Neural progenitor cell (in vitro differentiated cells): ENCODE measurements at regions not wholly inside any gene's neighbourhood (a gene's known extent, or its start where the extent isn't known, plus 50 kb on each side); places are given as distances from the start of the nearest gene placed in this dataset.

Experiments used
- DNase-seq: peaks from one replicate; pipeline ENCODE4 v3.0.0-alpha.2; 2016; ENCODE audit warnings: low spot score
- H2AFZ ChIP-seq: fragments of 200-600 bp; sonication (generic); replicated peaks from 2 replicates; pipeline ENCODE4 v1.6.1; 2016; ENCODE audit warnings: antibody characterized with exemption
- H3F3A ChIP-seq: fragments of 200-600 bp; sonication (generic); 2 replicates; pipeline ENCODE4 v1.6.1; 2016; ENCODE audit warnings: antibody characterized with exemption, low read depth
- H3K27ac ChIP-seq: fragments of 200-600 bp; sonication (generic); 2 replicates; pipeline ENCODE4 v1.5.1; 2016; ENCODE audit warnings: mild to moderate bottlenecking
- H3K27me3 ChIP-seq: fragments of 200-600 bp; sonication (generic); 2 replicates; pipeline ENCODE4 v1.6.1; 2016; ENCODE audit warnings: mild to moderate bottlenecking, moderate library complexity
- H3K36me3 ChIP-seq: fragments of 200-600 bp; sonication (generic); 2 replicates; pipeline ENCODE4 v1.5.1; 2016
- H3K4me1 ChIP-seq: fragments of 200-600 bp; sonication (generic); 2 replicates; pipeline ENCODE4 v1.6.1; 2016; ENCODE audit warnings: mixed run types
- H3K4me2 ChIP-seq: fragments of 200-600 bp; sonication (generic); 2 replicates; pipeline ENCODE4 v1.6.1; 2016
- H3K4me3 ChIP-seq: fragments of 200-600 bp; sonication (generic); 2 replicates; pipeline ENCODE4 v1.5.1; 2016
- H3K79me2 ChIP-seq: fragments of 200-600 bp; sonication (generic); 2 replicates; pipeline ENCODE4 v1.6.1; 2016; ENCODE audit warnings: low read depth
- H3K9ac ChIP-seq: fragments of 200-600 bp; sonication (generic); 2 replicates; pipeline ENCODE4 v1.6.1; 2016
- H3K9me3 ChIP-seq: fragments of 200-600 bp; sonication (generic); 2 replicates; pipeline ENCODE4 v1.5.1; 2016; ENCODE audit warnings: low read depth
- H4K20me1 ChIP-seq: fragments of 200-600 bp; sonication (generic); 2 replicates; pipeline ENCODE4 v1.6.1; 2016; ENCODE audit warnings: low read depth
- H3K27ac Mint-ChIP-seq: 3 replicates; pipeline ENCODE4 v1.8.0; 2021; ENCODE audit warnings: mixed read lengths
- H3K27me3 Mint-ChIP-seq: 2 replicates; pipeline ENCODE4 v1.8.0; 2022; ENCODE audit warnings: low read depth, mild to moderate bottlenecking, inconsistent platforms, moderate library complexity, mixed read lengths; ENCODE audit not compliant: insufficient read depth
- H3K36me3 Mint-ChIP-seq: 3 replicates; pipeline ENCODE4 v1.8.0; 2021; ENCODE audit warnings: mixed read lengths
- H3K4me1 Mint-ChIP-seq: 3 replicates; pipeline ENCODE4 v1.8.0; 2021; ENCODE audit warnings: mixed read lengths
- H3K4me3 Mint-ChIP-seq: 3 replicates; pipeline ENCODE4 v1.8.0; 2021; ENCODE audit warnings: mild to moderate bottlenecking, moderate library complexity, mixed read lengths
- H3K9me3 Mint-ChIP-seq: 3 replicates; pipeline ENCODE4 v1.8.0; 2020; ENCODE audit warnings: mixed read lengths
- CTCF ChIP-seq: fragments of 200-600 bp; sonication (generic); IDR thresholded peaks from 2 replicates; pipeline ENCODE4 v1.5.1; 2017; ENCODE audit warnings: antibody characterized with exemption, mild to moderate bottlenecking
- EZH2 ChIP-seq: fragments of 200-600 bp; sonication (generic); IDR thresholded peaks from 2 replicates; pipeline ENCODE4 v1.6.1; 2017; ENCODE audit warnings: antibody characterized with exemption, mild to moderate bottlenecking, moderate library complexity
- EZH2phosphoT487 ChIP-seq: fragments of 200-600 bp; sonication (generic); IDR thresholded peaks from 2 replicates; pipeline ENCODE4 v1.6.1; 2017; ENCODE audit warnings: antibody characterized with exemption

GRCh38 chr5:35333366-35333765, 103.1 kb upstream of the PRLR start:
- Histone ChIP-seq H3K36me3 (no peaks in the 10 kb centered on the region), H3F3A (peaks cover 10% of the 10 kb centered on the region), H3K4me1 (peaks cover 14% of the 10 kb centered on the region), H3K9me3 (no peaks in the 10 kb centered on the region), H3K27me3 (no peaks in the 10 kb centered on the region), H3K27ac (no peak overlapping the region), H2AFZ (no peak overlapping the region), H3K9ac (no peak overlapping the region), H3K4me2 (no peak overlapping the region), H3K79me2 (no peaks in the 10 kb centered on the region), H4K20me1 (no peaks in the 10 kb centered on the region), H3K4me3 (no peak overlapping the region)
- no peak for TF ChIP-seq EZH2phosphoT487
- no peak for TF ChIP-seq EZH2
- no peak for TF ChIP-seq CTCF
- H3K36me3 Mint-ChIP-seq, result no peaks in the 10 kb centered on the region
- H3K9me3 Mint-ChIP-seq, result peaks cover 1% of the 10 kb centered on the region
- peaks cover 36% of the 10 kb centered on the region for H3K4me1 Mint-ChIP-seq
- no peak overlapping the region for H3K27ac Mint-ChIP-seq
- DNase-seq, result no peak
- peaks cover 2% of the 10 kb centered on the region for H3K27me3 Mint-ChIP-seq
- H3K4me3 Mint-ChIP-seq, result no peak overlapping the region

GRCh38 chr5:35331956-35332950, 102.0 kb upstream of the PRLR start:
- no peak overlapping the region for H2AFZ ChIP-seq
- H3K27me3 Mint-ChIP-seq, result peaks cover 2% of the 10 kb centered on the region
- DNase-seq, result no peak
- H3K4me1 Mint-ChIP-seq, result peaks cover 27% of the 10 kb centered on the region
- no peak overlapping the region for H3K4me2 ChIP-seq
- H3K27ac Mint-ChIP-seq, result no peak overlapping the region
- no peaks in the 10 kb centered on the region for H3K36me3 ChIP-seq
- peaks cover 5% of the 10 kb centered on the region for H3K4me1 ChIP-seq
- H3K4me3 ChIP-seq, result no peak overlapping the region
- TF ChIP-seq EZH2, result no peak
- TF ChIP-seq EZH2phosphoT487, result no peak
- no peak for TF ChIP-seq CTCF
- H3K4me3 Mint-ChIP-seq, result no peak overlapping the region
- no peak overlapping the region for H3K27ac ChIP-seq
- H3K9me3 Mint-ChIP-seq, result no peaks in the 10 kb centered on the region
- H3K79me2 ChIP-seq, result no peaks in the 10 kb centered on the region
- H4K20me1 ChIP-seq, result no peaks in the 10 kb centered on the region
- H3K9me3 ChIP-seq, result no peaks in the 10 kb centered on the region
- no peaks in the 10 kb centered on the region for H3F3A ChIP-seq
- H3K27me3 ChIP-seq, result no peaks in the 10 kb centered on the region
- H3K36me3 Mint-ChIP-seq, result no peaks in the 10 kb centered on the region
- no peak overlapping the region for H3K9ac ChIP-seq

- Histone ChIP-seq H2AFZ (no peak overlapping the region), H3K4me2 (no peak overlapping the region), H3K9ac (no peak overlapping the region), H3K36me3 (no peaks in the 10 kb centered on the region), H3K4me3 (no peak overlapping the region), H3K79me2 (no peaks in the 10 kb centered on the region), H4K20me1 (no peaks in the 10 kb centered on the region), H3K27ac (no peak overlapping the region), H3F3A (no peaks in the 10 kb centered on the region), H3K27me3 (no peaks in the 10 kb centered on the region), H3K4me1 (no peaks in the 10 kb centered on the region), H3K9me3 (no peaks in the 10 kb centered on the region)
- H3K4me3 Mint-ChIP-seq, result no peak overlapping the region
- H3K27ac Mint-ChIP-seq, result no peak overlapping the region
- no peaks in the 10 kb centered on the region for H3K36me3 Mint-ChIP-seq
- peaks cover 4% of the 10 kb centered on the region for H3K27me3 Mint-ChIP-seq
- peaks cover 5% of the 10 kb centered on the region for H3K9me3 Mint-ChIP-seq
- no peak for DNase-seq
- H3K4me1 Mint-ChIP-seq, result no peaks in the 10 kb centered on the region
- TF ChIP-seq CTCF, result no peak
- no peak for TF ChIP-seq EZH2
- no peak for TF ChIP-seq EZH2phosphoT487
Observed at GRCh38 chr5:35325836-35326235, 95.5 kb upstream of the PRLR start.
